PFSK-1 (cell line): ENCODE measurements at regions not wholly inside any gene's neighbourhood (a gene's known extent, or its start where the extent isn't known, plus 50 kb on each side); places are given as distances from the start of the nearest gene placed in this dataset.

Experiments
- FOXP2 ChIP-seq: optimal IDR thresholded peaks from 2 replicates; pipeline ENCODE3; 2011; ENCODE audit warnings: borderline replicate concordance, control low read depth, inconsistent platforms; ENCODE audit not compliant: insufficient read depth; ENCODE audit errors: extremely low read length, extremely low read depth
- POLR2AphosphoS5 ChIP-seq: IDR thresholded peaks from 2 replicates; pipeline ENCODE4 v1.6.1; 2012; ENCODE audit warnings: low read depth, mild to moderate bottlenecking, control low read depth, low read length, moderate library complexity
- REST ChIP-seq, 2 experiments: IDR thresholded peaks; 2 replicates each; pipeline versions ENCODE4 v1.6.1 to v1.8.0; 2011 to 2012; ENCODE audit warnings: low read depth in 2 of 2, low read length in 2 of 2, control low read depth in 1 of 2, inconsistent platforms in 1 of 2, mild to moderate bottlenecking in 1 of 2, moderate library complexity in 1 of 2; ENCODE audit not compliant: insufficient read depth in 1 of 2
- SIN3A ChIP-seq: IDR thresholded peaks from 2 replicates; pipeline ENCODE4 v1.6.1; 2012; ENCODE audit warnings: mild to moderate bottlenecking, low read length, moderate library complexity, borderline replicate concordance; ENCODE audit not compliant: insufficient read depth
- TAF1 ChIP-seq: IDR thresholded peaks from 2 replicates; pipeline ENCODE4 v1.6.1; 2012; ENCODE audit warnings: low read length, control low read depth, borderline replicate concordance; ENCODE audit not compliant: insufficient read depth

DNA sequence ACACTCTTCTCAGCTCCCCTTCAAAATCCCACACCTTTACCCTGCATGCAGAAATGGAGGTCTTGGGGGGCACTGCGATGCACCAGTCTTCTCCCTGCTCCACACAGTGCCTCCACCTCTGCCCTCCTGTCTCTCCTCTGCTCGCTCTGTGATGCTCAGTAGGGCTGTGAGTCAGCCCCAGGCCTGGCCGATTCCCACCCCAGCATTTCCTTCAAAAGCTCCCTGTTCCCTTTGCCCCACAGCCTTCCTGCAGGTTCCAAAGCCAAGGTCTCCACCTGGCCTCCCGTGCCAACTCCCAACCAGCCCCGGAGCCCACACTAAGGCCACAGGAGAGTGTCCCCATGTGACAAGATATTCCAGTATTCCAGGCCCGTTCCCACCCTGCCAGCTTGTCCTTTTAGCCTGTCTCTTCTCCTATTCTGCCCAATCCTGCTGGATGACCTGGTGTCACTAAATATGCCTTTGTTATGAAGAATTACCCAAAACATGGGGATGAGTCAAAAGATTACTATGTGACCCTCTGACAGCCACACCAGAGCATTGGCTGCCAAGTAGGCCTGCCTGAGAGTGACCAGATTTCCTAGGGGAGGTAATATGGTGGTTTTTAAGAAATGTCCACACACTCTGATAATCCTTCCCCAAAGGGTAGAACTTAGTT is 118.9 kb upstream of the NXT1 start:
- no peak for TF ChIP-seq POLR2AphosphoS5
- no peak for TF ChIP-seq SIN3A
- no peak for TF ChIP-seq TAF1
- no peak for TF ChIP-seq FOXP2
- TF ChIP-seq REST (IDR thresholded peaks at IDR 0.05; ENCODE audit: insufficient read depth in 1 of 2, low read depth in 2 of 2, low read length in 2 of 2), result no peak

DNA sequence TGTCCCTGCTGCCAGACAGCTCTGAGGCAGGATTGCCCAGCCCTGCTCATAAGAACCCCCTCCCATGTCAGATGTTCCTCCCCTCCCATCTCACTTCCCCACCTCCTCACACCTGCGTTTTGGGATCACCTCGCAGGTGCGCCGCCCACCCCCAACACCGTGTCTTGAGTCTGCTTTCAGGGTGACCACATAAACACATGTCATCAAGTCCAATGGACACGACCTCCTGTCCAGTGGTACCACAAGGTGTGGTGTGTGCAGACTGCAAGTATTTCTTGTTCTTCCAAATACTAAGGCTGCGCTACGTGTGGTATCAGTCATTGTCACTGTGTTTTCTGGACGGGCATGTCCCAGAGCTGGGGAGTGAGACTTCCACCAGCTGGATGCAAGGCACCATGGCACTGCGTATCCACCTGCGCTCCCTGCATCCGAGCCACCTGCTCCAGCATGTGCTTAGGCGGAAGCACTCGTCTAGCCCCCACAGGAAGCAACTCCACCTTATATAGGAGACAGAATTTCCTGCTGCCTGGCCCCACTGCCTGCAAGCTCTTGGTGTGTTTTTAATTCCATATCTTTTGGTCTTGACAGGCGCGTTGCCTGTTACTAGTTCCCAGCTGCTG is 119.7 kb upstream of the NXT1 start:
- no peak for TF ChIP-seq POLR2AphosphoS5
- TF ChIP-seq SIN3A, result no peak
- TF ChIP-seq REST (IDR thresholded peaks at IDR 0.05; ENCODE audit: insufficient read depth in 1 of 2, low read depth in 2 of 2, low read length in 2 of 2), result no peak
- TF ChIP-seq TAF1, result no peak
- TF ChIP-seq FOXP2, result no peak

GRCh38 chr20:23229989-23230388 is 120.6 kb upstream of the NXT1 start:
- no peak for TF ChIP-seq FOXP2
- no peak for TF ChIP-seq SIN3A
- TF ChIP-seq POLR2AphosphoS5, result no peak
- TF ChIP-seq TAF1, result no peak
- TF ChIP-seq REST (IDR thresholded peaks at IDR 0.05; ENCODE audit: insufficient read depth in 1 of 2, low read depth in 2 of 2, low read length in 2 of 2), result no peak

DNA sequence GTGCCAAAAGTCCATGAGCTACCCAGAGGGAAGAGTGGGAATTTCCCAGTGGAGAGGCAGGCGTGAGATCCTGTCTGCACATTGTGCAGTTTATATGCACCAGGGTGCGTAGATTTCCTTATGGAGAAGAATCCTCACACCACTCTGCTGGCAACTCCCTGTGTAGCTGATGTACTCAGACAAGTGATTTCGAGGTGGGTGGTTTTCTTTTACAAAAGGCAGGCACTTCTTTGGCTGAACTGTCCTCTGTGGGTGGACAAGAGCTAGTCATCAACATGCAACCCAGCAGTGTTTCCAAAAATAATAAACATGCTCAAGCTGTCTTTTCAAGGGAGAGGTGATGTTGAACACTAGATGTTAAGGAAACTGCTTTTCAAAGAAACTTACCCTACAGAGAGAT is 121.7 kb upstream of the NXT1 start:
- TF ChIP-seq POLR2AphosphoS5 (no peak), FOXP2 (no peak), REST (IDR thresholded peaks at IDR 0.05; ENCODE audit: insufficient read depth in 1 of 2, low read depth in 2 of 2, low read length in 2 of 2) (no peak), TAF1 (no peak), SIN3A (no peak)
